Lower leg skin (tissue), 4 donors: ENCODE measurements at regions not wholly inside any gene's neighbourhood (a gene's known extent, or its start where the extent isn't known, plus 50 kb on each side); places are given as distances from the start of the nearest gene placed in this dataset.

Experiments
- DNase-seq, 2 donors: peaks; one replicate each; pipeline ENCODE4 v3.0.0-alpha.2; 2019; ENCODE audit warnings: low spot score in 2 of 2
- H3K4me3 ChIP-seq: fragments of 200-600 bp; sonication (generic); 2 replicates; pipeline ENCODE4 v1.5.1; 2017; ENCODE audit warnings: mild to moderate bottlenecking, low read depth; ENCODE audit not compliant: poor library complexity, severe bottlenecking
- CTCF ChIP-seq, 3 donors: fragments of 450-650 bp; IDR thresholded peaks; one replicate each; pipeline ENCODE4 v1.5.1; 2016; ENCODE audit warnings: antibody characterized with exemption in 3 of 3, mild to moderate bottlenecking in 3 of 3, moderate library complexity in 2 of 3
- POLR2A ChIP-seq, 2 donors: fragments of 450-650 bp; IDR thresholded peaks; one replicate each; pipeline ENCODE4 v1.6.1; 2016 to 2017; ENCODE audit warnings: antibody characterized with exemption in 2 of 2, mild to moderate bottlenecking in 1 of 2, moderate library complexity in 1 of 2
- WGBS, 2 donors: methylation state at CpG; one replicate each; pipeline ENCODE4 v1.1.5; 2018; 5-methylcytosine and 5-hydroxymethylcytosine counted together
- intact Hi-C: fragments of 100-400 bp; cut with DNase I; formaldehyde crosslinking; loops from one replicate; pipeline ENCODE4 v1.15.0; 2023; ENCODE audit warnings: low total_unique reads

- 73 to 75% methylated on average over 1 of the region's 1 CpG for WGBS, 2 donors
- no peak for DNase-seq
- no peak overlapping the region for H3K4me3 ChIP-seq
- intact Hi-C loops, result no loop called here
- no peak for TF ChIP-seq CTCF (IDR thresholded peaks at IDR 0.05)
These were observed 594.2 kb downstream of the METTL15 start for GRCh38 chr11:28702450-28702790.

DNA sequence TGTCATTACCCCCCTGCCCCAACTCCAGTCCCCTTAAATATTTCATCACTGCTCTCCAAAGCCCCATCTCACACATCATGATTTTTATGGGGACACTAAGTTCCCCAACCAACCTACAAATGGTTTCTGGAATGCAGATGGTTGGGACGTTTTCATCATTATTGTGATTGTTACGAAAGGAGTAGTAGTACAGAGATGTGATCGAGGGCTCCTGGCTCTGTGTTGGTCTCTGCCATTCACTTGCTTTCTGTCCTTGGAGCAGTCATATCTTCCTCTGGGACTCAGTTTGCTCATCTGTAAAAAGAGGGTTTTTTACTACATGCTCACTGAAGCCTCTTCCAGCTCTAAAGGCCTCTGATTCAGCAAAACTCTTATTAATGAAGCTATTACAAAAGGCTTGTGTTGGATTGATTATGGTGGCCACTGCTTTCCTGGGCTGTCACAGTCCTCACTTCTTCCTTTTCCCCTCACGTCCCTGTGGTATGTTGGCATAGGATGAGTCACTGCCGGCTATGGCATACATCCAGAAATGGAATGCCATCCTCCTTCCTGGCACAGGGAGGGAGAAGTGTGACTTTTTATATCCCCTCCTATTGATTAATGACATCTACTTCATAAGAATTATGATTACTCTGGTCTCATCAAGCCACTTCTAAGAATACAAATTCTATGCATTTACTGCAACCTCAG is 593.7 kb downstream of the METTL15 start:
- no peak overlapping the region for H3K4me3 ChIP-seq
- WGBS, 2 donors, result 59 to 61% methylated on average over 5 of the region's 5 CpGs
- intact Hi-C loops, result no loop called here
- DNase-seq, result no peak
- TF ChIP-seq CTCF (IDR thresholded peaks at IDR 0.05) (no peak), POLR2A (IDR thresholded peaks at IDR 0.05) (no peak)

DNA sequence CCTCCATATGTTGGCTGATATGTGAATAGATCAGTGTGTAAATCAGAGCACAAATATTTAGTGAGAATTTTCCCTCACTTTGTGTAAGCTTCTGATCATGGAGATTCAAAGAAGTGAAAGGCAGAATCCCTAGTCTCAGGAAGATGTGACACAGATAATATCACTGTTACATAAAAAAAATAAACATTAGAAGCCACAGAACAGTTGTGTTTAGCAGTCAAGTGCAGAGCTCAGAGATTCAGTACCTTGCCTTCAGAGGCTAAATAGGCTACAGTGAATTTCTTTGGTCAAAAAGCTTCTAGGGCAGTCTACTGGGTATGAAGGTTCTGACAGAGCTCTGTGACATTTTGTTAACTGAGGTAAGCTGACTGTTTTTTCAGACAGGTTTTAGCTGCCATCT is 591.5 kb downstream of the METTL15 start:
- TF ChIP-seq CTCF (IDR thresholded peaks at IDR 0.05) (no peak), POLR2A (IDR thresholded peaks at IDR 0.05) (no peak)
- intact Hi-C loops, result no loop called here
- H3K4me3 ChIP-seq, result no peak overlapping the region
- DNase-seq, result no peak

DNA sequence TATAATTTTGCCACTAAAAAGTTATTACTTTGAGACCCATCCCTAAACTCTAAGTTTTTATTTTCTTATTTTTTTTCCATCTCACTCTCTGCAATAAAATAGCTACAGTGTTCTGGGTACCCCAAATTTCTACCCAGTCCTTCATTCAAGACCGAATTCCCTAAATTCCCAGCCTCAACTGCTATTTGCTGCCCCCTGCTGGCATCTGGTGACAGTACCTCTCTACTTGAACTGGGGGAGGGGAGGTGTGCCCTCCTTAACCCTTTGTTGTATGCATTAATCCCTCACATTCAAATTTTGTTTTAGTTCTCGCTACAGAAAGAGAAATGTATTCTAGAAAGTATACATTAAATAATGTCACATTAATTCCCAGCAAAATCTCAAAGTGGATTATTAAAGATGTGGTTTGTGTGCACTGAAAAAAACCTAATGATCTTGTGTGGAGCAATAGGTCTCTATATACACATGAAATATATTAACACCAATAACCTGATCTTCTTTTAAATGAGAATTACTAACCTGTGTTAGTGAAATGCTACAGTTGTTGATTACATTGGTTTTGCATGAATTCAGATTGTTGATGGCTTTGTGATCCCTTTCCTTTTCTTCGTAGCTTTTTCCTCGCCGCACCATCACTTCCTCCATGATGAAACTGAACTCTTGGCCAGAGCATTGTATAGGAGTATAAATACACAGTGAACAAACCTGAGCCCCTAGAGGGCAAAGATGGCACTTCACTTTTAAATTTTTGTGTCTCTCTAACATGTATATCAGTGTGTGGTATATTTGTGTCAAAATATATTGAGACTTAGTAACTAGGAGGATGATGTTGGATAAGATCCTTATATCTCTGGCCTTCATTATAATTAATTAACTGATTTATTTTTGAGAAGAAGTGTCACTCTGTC is 590.0 kb downstream of the METTL15 start:
- H3K4me3 ChIP-seq, result no peak overlapping the region
- TF ChIP-seq POLR2A (IDR thresholded peaks at IDR 0.05) (no peak), CTCF (IDR thresholded peaks at IDR 0.05) (no peak)
- DNase-seq, result peak in 1 of 2 donors; percentile 86
- intact Hi-C loops, result no loop called here
- WGBS, 2 donors, result 65 to 67% methylated on average over 5 of the region's 5 CpGs

DNA sequence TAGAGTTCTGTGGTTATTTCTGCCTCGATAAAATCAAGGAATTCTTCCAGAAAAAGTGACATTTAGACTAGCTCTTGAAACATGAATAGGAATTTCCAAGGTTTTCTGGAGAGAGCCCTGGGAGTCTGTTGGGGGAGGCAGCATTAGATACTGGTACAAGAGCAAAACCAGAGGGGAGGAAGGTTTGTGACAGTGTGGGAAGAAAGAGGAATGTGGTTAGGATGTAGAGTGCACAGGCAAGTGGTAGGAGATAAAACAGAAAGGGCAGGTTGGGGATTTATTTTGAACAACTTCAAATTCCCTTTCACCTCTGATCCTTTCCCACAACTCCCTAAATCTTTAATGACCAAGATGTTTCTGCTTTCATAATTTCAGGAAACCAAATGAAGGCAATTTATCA is 588.4 kb downstream of the METTL15 start:
- TF ChIP-seq CTCF (IDR thresholded peaks at IDR 0.05), result no peak
- no peak for DNase-seq
- intact Hi-C loops, result no loop called here
- WGBS, 2 donors, result 65 to 71% methylated on average over 1 of the region's 1 CpG
- no peak overlapping the region for H3K4me3 ChIP-seq
